GM23338 (cell line): ENCODE measurements at regions not wholly inside any gene's neighbourhood (a gene's known extent, or its start where the extent isn't known, plus 50 kb on each side); places are given as distances from the start of the nearest gene placed in this dataset.

Source experiments
- ATAC-seq: fragments of 200-7000 bp; cut with Tn5 transposase; 3 replicates; pipeline ENCODE4 v1.9.1; 2020
- DNase-seq: peaks from one replicate; pipeline ENCODE4 v3.0.0-alpha.2; 2015; ENCODE audit warnings: low spot score
- H2AFZ ChIP-seq: fragments of 200-600 bp; sonication (generic); 2 replicates; pipeline ENCODE4 v1.8.0; 2016; ENCODE audit warnings: antibody characterized with exemption, mild to moderate bottlenecking, moderate library complexity
- H3F3A ChIP-seq: fragments of 200-600 bp; sonication (generic); replicated peaks from 2 replicates; pipeline ENCODE4 v1.8.0; 2017; ENCODE audit warnings: antibody characterized with exemption, mixed run types, low read depth
- H3K27ac ChIP-seq: fragments of 200-600 bp; sonication (generic); 2 replicates; pipeline ENCODE4 v1.6.1; 2016; ENCODE audit warnings: low read depth
- H3K27me3 ChIP-seq: fragments of 200-600 bp; sonication (generic); 2 replicates; pipeline ENCODE4 v1.8.0; 2016; ENCODE audit warnings: mild to moderate bottlenecking, mixed run types, moderate library complexity; ENCODE audit not compliant: insufficient read depth
- H3K36me3 ChIP-seq: fragments of 200-600 bp; sonication (generic); 2 replicates; pipeline ENCODE4 v1.8.0; 2016; ENCODE audit warnings: mild to moderate bottlenecking; ENCODE audit not compliant: insufficient read depth
- H3K4me1 ChIP-seq: fragments of 200-600 bp; sonication (generic); 2 replicates; pipeline ENCODE4 v1.8.0; 2016; ENCODE audit warnings: mild to moderate bottlenecking, moderate library complexity; ENCODE audit not compliant: insufficient read depth
- H3K4me2 ChIP-seq: fragments of 200-600 bp; sonication (generic); 2 replicates; pipeline ENCODE4 v1.7.1; 2017; ENCODE audit warnings: mixed run types
- H3K4me3 ChIP-seq: fragments of 200-600 bp; sonication (generic); 2 replicates; pipeline ENCODE4 v1.6.1; 2016; ENCODE audit warnings: mixed run types
- H3K79me2 ChIP-seq: fragments of 200-600 bp; sonication (generic); replicated peaks from 2 replicates; pipeline ENCODE4 v1.8.0; 2017; ENCODE audit warnings: mild to moderate bottlenecking; ENCODE audit not compliant: insufficient read depth
- H3K9me2 ChIP-seq: fragments of 200-600 bp; sonication (generic); 2 replicates; pipeline ENCODE4 v1.8.0; 2017; ENCODE audit not compliant: insufficient read depth
- H4K20me1 ChIP-seq: fragments of 200-600 bp; sonication (generic); replicated peaks from 2 replicates; pipeline ENCODE4 v1.8.0; 2017; ENCODE audit warnings: mild to moderate bottlenecking; ENCODE audit not compliant: insufficient read depth
- H3K27ac Mint-ChIP-seq: 2 replicates; pipeline ENCODE4 v1.8.0; 2020; ENCODE audit warnings: inconsistent platforms, mild to moderate bottlenecking, moderate library complexity, mixed read lengths
- H3K27me3 Mint-ChIP-seq: 3 replicates; pipeline ENCODE4 v1.8.0; 2022; ENCODE audit warnings: low read depth, mild to moderate bottlenecking, moderate library complexity, mixed read lengths, inconsistent platforms; ENCODE audit not compliant: insufficient read depth, poor library complexity
- H3K36me3 Mint-ChIP-seq: 3 replicates; pipeline ENCODE4 v1.8.0; 2021; ENCODE audit warnings: low read depth, mild to moderate bottlenecking, inconsistent platforms, moderate library complexity, mixed read lengths
- H3K4me1 Mint-ChIP-seq: 3 replicates; pipeline ENCODE4 v1.8.0; 2020; ENCODE audit warnings: mild to moderate bottlenecking, inconsistent platforms, mixed read lengths
- H3K4me3 Mint-ChIP-seq: 3 replicates; pipeline ENCODE4 v1.8.0; 2021; ENCODE audit warnings: moderate library complexity, mild to moderate bottlenecking, inconsistent platforms, mixed read lengths
- H3K9me3 Mint-ChIP-seq: 3 replicates; pipeline ENCODE4 v1.8.0; 2020; ENCODE audit warnings: moderate library complexity, mild to moderate bottlenecking, inconsistent platforms, mixed read lengths
- CREB1 ChIP-seq: fragments of 250-450 bp; sonication (Bioruptor Pico); IDR thresholded peaks from 2 replicates; pipeline ENCODE4 v1.5.0; 2020; ENCODE audit warnings: low read depth, mild to moderate bottlenecking, moderate library complexity
- CTCF ChIP-seq, 2 experiments: fragments of 200-600 bp in 1 of 2; sonication (generic) in 1 of 2; conservative IDR thresholded peaks; 2 replicates each; pipeline versions ENCODE4 v1.5.1 to v1.6.1; 2016 to 2017; ENCODE audit warnings: antibody characterized with exemption in 2 of 2, low read depth in 2 of 2, mild to moderate bottlenecking in 2 of 2, moderate library complexity in 1 of 2
- ETS1 ChIP-seq: IDR thresholded peaks from 2 replicates; pipeline ENCODE4 v1.6.1; 2016; ENCODE audit warnings: antibody characterized with exemption
- EZH2 ChIP-seq: fragments of 200-600 bp; sonication (generic); IDR thresholded peaks from one replicate; pipeline ENCODE4 v1.8.0; 2017; ENCODE audit warnings: antibody characterized with exemption, mild to moderate bottlenecking, low read depth; ENCODE audit not compliant: unreplicated experiment
- EZH2phosphoT487 ChIP-seq: fragments of 200-600 bp; sonication (generic); IDR thresholded peaks from one replicate; pipeline ENCODE4 v1.8.1; 2018; ENCODE audit warnings: antibody characterized with exemption; ENCODE audit not compliant: unreplicated experiment
- JUNB ChIP-seq: IDR thresholded peaks from one replicate; pipeline ENCODE4 v1.6.1; 2016; ENCODE audit warnings: antibody characterized with exemption; ENCODE audit not compliant: unreplicated experiment
- NANOG ChIP-seq: IDR thresholded peaks from 2 replicates; pipeline ENCODE4 v1.6.1; 2016; ENCODE audit warnings: antibody characterized with exemption, borderline replicate concordance
- POLR2AphosphoS5 ChIP-seq: IDR thresholded peaks from 2 replicates; pipeline ENCODE4 v1.6.1; 2016; ENCODE audit warnings: antibody characterized with exemption, low read depth
- REST ChIP-seq: IDR thresholded peaks from one replicate; pipeline ENCODE4 v1.6.1; 2018; ENCODE audit warnings: antibody characterized with exemption; ENCODE audit not compliant: unreplicated experiment
- STAT1 ChIP-seq: IDR thresholded peaks from one replicate; pipeline ENCODE4 v1.6.1; 2016; ENCODE audit warnings: antibody characterized with exemption; ENCODE audit not compliant: unreplicated experiment
- ZNF114 ChIP-seq: fragments of 250-450 bp; sonication (Bioruptor Pico); IDR thresholded peaks from 2 replicates; pipeline ENCODE4 v1.5.0; 2020; ENCODE audit warnings: mild to moderate bottlenecking, moderate library complexity
- ZNF331 ChIP-seq: fragments of 250-450 bp; sonication (Bioruptor Pico); IDR thresholded peaks from 2 replicates; pipeline ENCODE4 v1.5.0; 2020; ENCODE audit warnings: low read depth, mild to moderate bottlenecking, moderate library complexity
- ZNF462 ChIP-seq: fragments of 250-450 bp; sonication (Bioruptor Pico); IDR thresholded peaks from 2 replicates; pipeline ENCODE4 v1.5.0; 2020; ENCODE audit warnings: mild to moderate bottlenecking, moderate library complexity

GRCh38 chr6:121816361-121816760 is 380.9 kb downstream of the GJA1 start:
- no peak overlapping the region for H3K27ac Mint-ChIP-seq
- Histone ChIP-seq H3K36me3 (no peaks in the 10 kb centered on the region), H4K20me1 (no peaks in the 10 kb centered on the region), H3K9me2 (no peaks in the 10 kb centered on the region), H3F3A (no peaks in the 10 kb centered on the region), H3K4me3 (no peak overlapping the region), H3K79me2 (no peaks in the 10 kb centered on the region), H2AFZ (no peak overlapping the region), H3K4me2 (no peak overlapping the region), H3K27ac (no peak overlapping the region), H3K4me1 (no peaks in the 10 kb centered on the region), H3K27me3 (no peaks in the 10 kb centered on the region)
- ATAC-seq (no peak), DNase-seq (no peak)
- no peak overlapping the region for H3K4me3 Mint-ChIP-seq
- H3K4me1 Mint-ChIP-seq, result no peaks in the 10 kb centered on the region
- H3K9me3 Mint-ChIP-seq, result peaks cover 23% of the 10 kb centered on the region
- H3K27me3 Mint-ChIP-seq, result no peaks in the 10 kb centered on the region
- H3K36me3 Mint-ChIP-seq, result peaks cover 21% of the 10 kb centered on the region
- TF ChIP-seq CREB1 (CRISPR knock-in tag), result no peak
- TF ChIP-seq CTCF (conservative IDR thresholded peaks at IDR 0.05; ENCODE audit: low read depth in 2 of 2), result no peak
- TF ChIP-seq NANOG, result no peak
- TF ChIP-seq EZH2, result no peak
- TF ChIP-seq EZH2phosphoT487, result no peak
- TF ChIP-seq POLR2AphosphoS5, result no peak
- TF ChIP-seq STAT1, result no peak
- no peak for TF ChIP-seq ZNF331 (CRISPR knock-in tag)
- TF ChIP-seq ZNF114 (CRISPR knock-in tag), result no peak
- TF ChIP-seq JUNB, result no peak
- TF ChIP-seq ZNF462 (CRISPR knock-in tag), result no peak
- TF ChIP-seq REST, result no peak
- no peak for TF ChIP-seq ETS1
